ENCODE measurements at regions not wholly inside any gene's neighbourhood (a gene's known extent, or its start where the extent isn't known, plus 50 kb on each side); places are given as distances from the start of the nearest gene placed in this dataset.
"Not testable (repeated sequence)": the region's sequence is repeated elsewhere in the genome, so short reads cannot be mapped to it uniquely, and the experiment has no call there.

- DNase-seq (ENCODE audit: low read depth in 1 of 2, low spot score in 2 of 2) = no peak
- Histone ChIP-seq H3K27ac (no peak overlapping the region), H3K36me3 (no peaks in the 10 kb centered on the region)
These were observed 435.9 kb downstream of the TMEM232 start for GRCh38 chr5:110290542-110290941.

GRCh38 chr5:110294281-110294680, 432.2 kb downstream of the TMEM232 start:
- no peak overlapping the region for H3K27ac ChIP-seq
- no peaks in the 10 kb centered on the region; the same call in 1 of the 2 replicates for H3K9me3 ChIP-seq (replicated peaks)
- H3K36me3 ChIP-seq = no peaks in the 10 kb centered on the region
- no peak overlapping the region for H3K4me3 ChIP-seq
- no peak for DNase-seq (ENCODE audit: low read depth in 1 of 2, low spot score in 2 of 2)
- H3K27me3 ChIP-seq (replicated peaks) = no peaks in the 10 kb centered on the region
- no peaks in the 10 kb centered on the region for H3K4me1 ChIP-seq (replicated peaks)

More at GRCh38 chr5:110290542-110290941, 435.9 kb downstream of the TMEM232 start:
- no peaks in the 10 kb centered on the region for H3K27me3 ChIP-seq (replicated peaks)
- H3K9me3 ChIP-seq (replicated peaks) = peaks cover 6% of the 10 kb centered on the region; the same call in 1 of the 2 replicates
- H3K4me3 ChIP-seq = no peak overlapping the region
- no peaks in the 10 kb centered on the region for H3K4me1 ChIP-seq (replicated peaks)

DNA sequence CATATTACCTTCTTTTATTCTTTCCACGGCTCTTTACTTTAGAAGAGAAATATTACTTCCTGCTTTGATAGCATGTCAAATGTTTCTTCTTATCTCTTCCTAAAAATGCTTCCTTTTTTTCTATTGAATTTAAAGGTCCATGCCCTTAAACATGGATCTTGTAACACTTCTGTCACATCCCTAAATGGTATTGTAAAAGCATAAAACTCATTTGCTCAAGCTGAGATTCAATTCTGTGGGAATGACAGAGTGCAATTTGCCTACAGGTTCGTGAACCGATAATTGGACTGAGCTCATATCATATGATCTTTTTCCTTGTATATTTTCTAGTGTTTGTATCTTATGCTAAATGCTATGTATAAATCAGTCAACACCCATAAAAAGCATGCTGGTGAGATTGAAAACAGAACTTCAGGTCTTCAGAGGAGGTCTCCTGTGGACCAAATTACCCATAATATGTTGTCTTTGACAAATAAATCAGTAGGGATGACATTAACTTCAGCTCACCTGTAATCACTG, 429.3 kb downstream of the TMEM232 start:
- Histone ChIP-seq H3K4me3 (no peak overlapping the region), H3K9me3 (replicated peaks) (no peaks in the 10 kb centered on the region; the same call in 1 of the 2 replicates), H3K4me1 (replicated peaks) (no peaks in the 10 kb centered on the region), H3K27me3 (replicated peaks) (no peaks in the 10 kb centered on the region), H3K27ac (no peak overlapping the region), H3K36me3 (no peaks in the 10 kb centered on the region)
- DNase-seq (ENCODE audit: low read depth in 1 of 2, low spot score in 2 of 2) = no peak

DNA sequence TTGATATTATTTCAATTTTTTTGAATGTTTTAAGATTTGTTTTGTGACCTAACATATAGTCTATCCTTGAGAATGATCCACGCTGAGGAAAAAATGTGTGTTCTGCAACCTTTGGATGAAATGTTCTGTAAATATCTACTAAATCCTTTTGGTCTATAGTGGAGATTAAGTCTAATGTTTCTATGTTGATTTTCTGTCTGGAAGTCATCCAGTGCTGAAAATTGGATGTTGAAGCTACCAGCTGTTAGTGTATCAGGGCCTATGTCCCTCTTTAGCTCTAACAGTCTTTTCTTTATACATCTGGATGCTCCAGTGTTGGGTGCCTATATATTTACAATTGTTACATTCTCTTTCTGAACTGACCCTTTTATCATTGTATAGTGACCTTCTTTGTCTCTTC, 422.3 kb downstream of the TMEM232 start:
- Histone ChIP-seq H3K4me1 (replicated peaks) (no peaks in the 10 kb centered on the region), H3K4me3 (no peak overlapping the region), H3K36me3 (no peaks in the 10 kb centered on the region), H3K9me3 (replicated peaks) (no peaks in the 10 kb centered on the region), H3K27me3 (replicated peaks) (no peaks in the 10 kb centered on the region), H3K27ac (no peak overlapping the region)
- DNase-seq (ENCODE audit: low read depth in 1 of 2, low spot score in 2 of 2) = no peak

DNA sequence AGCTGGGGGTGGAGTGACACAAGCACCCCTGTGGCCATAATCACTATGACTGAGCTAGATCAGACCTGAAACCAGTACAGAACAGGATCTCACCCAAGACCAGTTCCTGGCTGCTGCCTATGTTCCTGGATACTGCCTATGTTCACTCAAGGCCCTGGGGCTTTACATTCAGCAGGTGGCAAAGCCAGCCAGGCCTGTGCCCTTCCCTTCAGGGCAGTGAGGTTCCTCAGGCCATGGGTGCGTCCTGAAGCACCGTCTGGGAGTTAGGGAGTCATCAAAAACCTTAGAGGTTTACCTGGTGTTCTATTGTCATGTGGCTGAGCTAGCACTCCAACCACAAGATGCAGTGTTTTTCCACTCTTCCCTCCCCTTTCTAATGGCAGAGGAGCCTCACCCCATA, 419.8 kb downstream of the TMEM232 start:
- no peaks in the 10 kb centered on the region for H3K27me3 ChIP-seq (replicated peaks)
- H3K4me1 ChIP-seq (replicated peaks) = no peaks in the 10 kb centered on the region
- no peak overlapping the region for H3K27ac ChIP-seq
- H3K4me3 ChIP-seq = no peak overlapping the region
- no peaks in the 10 kb centered on the region for H3K36me3 ChIP-seq
- no peak for DNase-seq (ENCODE audit: low read depth in 1 of 2, low spot score in 2 of 2)
- no peaks in the 10 kb centered on the region for H3K9me3 ChIP-seq (replicated peaks)

GRCh38 chr5:110309222-110309621, 417.2 kb downstream of the TMEM232 start:
- Histone ChIP-seq H3K36me3 (no peaks in the 10 kb centered on the region), H3K4me1 (replicated peaks) (no peaks in the 10 kb centered on the region), H3K9me3 (replicated peaks) (0 out of 2 replicates have a peak, but pooled peaks cover 3% of the 10 kb centered on the region), H3K27me3 (replicated peaks) (no peaks in the 10 kb centered on the region), H3K27ac (no peak overlapping the region), H3K4me3 (no peak overlapping the region)
- no peak for DNase-seq (ENCODE audit: low read depth in 1 of 2, low spot score in 2 of 2)

- not testable (repeated sequence) for H3K27ac ChIP-seq; H3K4me3 ChIP-seq; DNase-seq (ENCODE audit: low read depth in 1 of 2, low spot score in 2 of 2); H3K36me3 ChIP-seq; H3K27me3 ChIP-seq (replicated peaks); H3K4me1 ChIP-seq (replicated peaks)
- H3K9me3 ChIP-seq (replicated peaks) = 0 out of 2 replicates have a peak, but pooled peaks cover 10% of the 10 kb centered on the region
These were observed 409.9 kb downstream of the TMEM232 start for GRCh38 chr5:110316566-110316965.

DNA sequence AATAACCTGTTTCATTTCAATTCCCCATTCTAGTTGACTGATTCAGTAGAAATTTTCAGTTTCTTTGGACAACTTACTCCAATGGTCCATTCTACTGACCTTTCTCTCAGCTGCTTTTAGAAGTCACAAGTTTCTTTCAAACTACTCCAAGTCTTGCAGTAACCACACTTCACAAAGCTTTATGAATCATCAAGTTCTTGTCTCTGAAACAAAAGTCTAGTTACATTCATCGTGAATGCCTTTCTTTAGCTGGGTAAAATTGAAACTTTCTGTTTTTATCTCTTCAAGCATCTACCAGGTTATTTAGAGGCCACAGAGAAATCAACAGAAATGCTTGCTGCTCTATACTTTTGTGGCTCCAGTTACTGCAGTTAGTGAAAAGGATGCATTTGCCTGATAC, 405.4 kb downstream of the TMEM232 start:
- Histone ChIP-seq H3K36me3 (no peaks in the 10 kb centered on the region), H3K27ac (no peak overlapping the region)
- no peak for DNase-seq (ENCODE audit: low read depth in 1 of 2, low spot score in 2 of 2)

DNA sequence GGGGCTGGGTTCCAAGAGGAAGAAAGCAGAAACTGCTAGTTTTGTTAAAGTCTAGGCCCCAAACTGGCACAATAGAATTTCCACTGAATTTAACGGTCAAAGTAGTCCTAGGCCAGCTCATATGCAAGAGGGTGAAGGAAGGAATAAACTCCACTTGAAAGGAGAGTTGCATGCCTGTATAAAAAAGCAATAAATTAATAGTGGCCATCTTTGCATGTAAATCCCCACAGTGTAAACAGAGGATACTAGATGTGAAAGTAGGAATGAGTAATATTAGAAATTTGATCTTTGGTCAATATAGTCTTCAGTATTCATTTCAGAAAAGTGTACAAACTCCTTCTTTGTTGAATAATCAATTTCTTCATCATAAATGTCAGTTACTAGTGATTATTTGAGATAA, 403.1 kb downstream of the TMEM232 start:
- H3K4me1 ChIP-seq (replicated peaks) = no peaks in the 10 kb centered on the region
- H3K36me3 ChIP-seq = no peaks in the 10 kb centered on the region
- H3K9me3 ChIP-seq (replicated peaks) = no peaks in the 10 kb centered on the region
- no peak overlapping the region for H3K4me3 ChIP-seq
- H3K27ac ChIP-seq = no peak overlapping the region
- H3K27me3 ChIP-seq (replicated peaks) = no peaks in the 10 kb centered on the region
- DNase-seq (ENCODE audit: low read depth in 1 of 2, low spot score in 2 of 2) = no peak

More for the DNA sequence above, 405.4 kb downstream of the TMEM232 start:
- Histone ChIP-seq H3K27me3 (replicated peaks) (no peaks in the 10 kb centered on the region), H3K9me3 (replicated peaks) (0 out of 2 replicates have a peak, but pooled peaks cover 4% of the 10 kb centered on the region), H3K4me1 (replicated peaks) (no peaks in the 10 kb centered on the region), H3K4me3 (no peak overlapping the region)

DNA sequence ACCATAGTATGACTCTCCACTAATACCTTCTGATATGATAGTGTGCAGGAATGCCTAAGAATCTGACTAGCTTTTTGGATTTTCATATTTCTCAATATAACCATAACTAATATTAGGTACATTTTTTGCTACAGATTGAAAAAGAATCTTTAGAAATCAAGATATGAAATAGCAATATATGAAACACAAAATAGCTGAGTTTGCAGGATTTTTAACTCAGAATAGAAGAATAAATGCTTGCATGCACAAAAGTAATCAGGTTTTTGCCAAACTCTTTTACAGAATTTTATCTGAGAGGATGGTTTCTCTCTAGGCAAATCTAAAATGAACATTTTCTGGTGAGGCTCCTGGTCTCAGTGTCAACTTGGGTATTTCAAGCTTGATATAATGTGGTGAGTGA, 402.6 kb downstream of the TMEM232 start:
- H3K27ac ChIP-seq = no peak overlapping the region
- DNase-seq (ENCODE audit: low read depth in 1 of 2, low spot score in 2 of 2) = no peak
- H3K27me3 ChIP-seq (replicated peaks) = no peaks in the 10 kb centered on the region
- H3K36me3 ChIP-seq = no peaks in the 10 kb centered on the region
- H3K4me3 ChIP-seq = no peak overlapping the region
- H3K9me3 ChIP-seq (replicated peaks) = no peaks in the 10 kb centered on the region
- H3K4me1 ChIP-seq (replicated peaks) = no peaks in the 10 kb centered on the region

GRCh38 chr5:110324876-110325275, 401.6 kb downstream of the TMEM232 start:
- no peak overlapping the region for H3K27ac ChIP-seq
- H3K27me3 ChIP-seq (replicated peaks) = no peaks in the 10 kb centered on the region
- no peaks in the 10 kb centered on the region for H3K36me3 ChIP-seq
- H3K9me3 ChIP-seq (replicated peaks) = no peaks in the 10 kb centered on the region
- H3K4me3 ChIP-seq = no peak overlapping the region
- no peaks in the 10 kb centered on the region for H3K4me1 ChIP-seq (replicated peaks)
- no peak for DNase-seq (ENCODE audit: low read depth in 1 of 2, low spot score in 2 of 2)

DNA sequence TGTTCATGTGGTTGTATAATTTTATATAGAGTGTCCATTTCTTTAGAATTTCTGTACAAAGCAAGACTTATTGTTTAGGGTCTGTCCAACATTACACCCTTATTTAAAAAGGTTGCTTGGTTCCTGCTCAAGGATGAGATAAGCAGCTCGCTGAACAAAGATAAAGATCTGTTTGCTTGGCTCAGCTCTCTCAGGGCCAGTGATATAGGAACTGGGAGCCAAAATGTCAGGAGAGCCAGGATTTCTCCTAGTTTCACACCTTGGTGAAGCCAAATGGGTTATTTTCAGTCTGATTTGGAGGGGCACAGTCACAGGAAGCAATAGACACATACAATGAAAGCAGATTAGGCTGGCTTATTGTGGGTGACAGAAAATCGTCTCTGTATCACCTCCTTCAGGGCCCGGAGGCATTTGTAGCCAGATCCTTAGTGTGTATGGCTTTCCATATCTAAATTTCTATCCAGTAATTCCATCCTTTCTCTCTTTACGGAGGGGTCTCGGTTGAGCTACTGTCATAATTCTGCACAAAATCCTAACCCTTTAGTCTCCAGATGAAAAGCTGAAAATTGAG, 396.4 kb downstream of the TMEM232 start:
- Histone ChIP-seq H3K27me3 (replicated peaks) (no peaks in the 10 kb centered on the region), H3K27ac (no peak overlapping the region), H3K4me1 (replicated peaks) (no peaks in the 10 kb centered on the region), H3K9me3 (replicated peaks) (no peaks in the 10 kb centered on the region), H3K36me3 (no peaks in the 10 kb centered on the region), H3K4me3 (no peak overlapping the region)
- DNase-seq (ENCODE audit: low read depth in 1 of 2, low spot score in 2 of 2) = no peak

- no peak overlapping the region for H3K27ac ChIP-seq
- no peaks in the 10 kb centered on the region for H3K4me1 ChIP-seq (replicated peaks)
- H3K27me3 ChIP-seq (replicated peaks) = no peaks in the 10 kb centered on the region
- H3K9me3 ChIP-seq (replicated peaks) = no peaks in the 10 kb centered on the region
- DNase-seq (ENCODE audit: low read depth in 1 of 2, low spot score in 2 of 2) = no peak
- H3K36me3 ChIP-seq = no peaks in the 10 kb centered on the region
- H3K4me3 ChIP-seq = no peak overlapping the region
These were observed 393.1 kb downstream of the TMEM232 start for GRCh38 chr5:110333384-110333783.

- no peak overlapping the region for H3K27ac ChIP-seq
- H3K4me1 ChIP-seq (replicated peaks) = no peaks in the 10 kb centered on the region
- H3K9me3 ChIP-seq (replicated peaks) = no peaks in the 10 kb centered on the region
- H3K36me3 ChIP-seq = no peaks in the 10 kb centered on the region
- no peak for DNase-seq (ENCODE audit: low read depth in 1 of 2, low spot score in 2 of 2)
- no peaks in the 10 kb centered on the region for H3K27me3 ChIP-seq (replicated peaks)
- no peak overlapping the region for H3K4me3 ChIP-seq
These were observed 391.0 kb downstream of the TMEM232 start for GRCh38 chr5:110335361-110336066.

All from SJSA1 (cell line).